Umbilical cord (tissue), 1 donor: ENCODE measurements at regions not wholly inside any gene's neighbourhood (a gene's known extent, or its start where the extent isn't known, plus 50 kb on each side); places are given as distances from the start of the nearest gene placed in this dataset.

ENCODE experiments used
- DNase-seq: peaks from one replicate; pipeline ENCODE4 v3.0.0-alpha.2; 2015; ENCODE audit warnings: low spot score

DNA sequence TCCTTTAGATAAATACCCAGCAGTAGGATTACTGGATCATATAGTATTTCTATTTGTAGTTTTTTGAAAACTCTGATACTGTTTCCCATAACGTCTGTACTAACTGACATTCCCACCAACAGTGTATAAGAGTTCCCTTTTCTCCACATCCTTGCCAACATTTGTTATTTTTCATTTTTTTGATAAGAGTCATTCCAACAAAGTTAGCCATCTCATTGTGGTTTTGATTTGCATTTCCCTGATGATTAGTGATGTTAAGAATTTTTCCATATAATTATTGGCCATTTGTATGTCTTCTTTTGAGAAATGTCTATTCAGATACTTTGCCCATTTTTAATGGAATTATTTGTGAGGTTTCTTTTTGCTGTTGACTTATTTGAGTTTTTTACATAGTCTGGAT, 486.0 kb downstream of the FLRT2 start:
- no peak for DNase-seq

- DNase-seq = no peak
Observed at GRCh38 chr14:86015511-86015910, 485.6 kb downstream of the FLRT2 start.

DNA sequence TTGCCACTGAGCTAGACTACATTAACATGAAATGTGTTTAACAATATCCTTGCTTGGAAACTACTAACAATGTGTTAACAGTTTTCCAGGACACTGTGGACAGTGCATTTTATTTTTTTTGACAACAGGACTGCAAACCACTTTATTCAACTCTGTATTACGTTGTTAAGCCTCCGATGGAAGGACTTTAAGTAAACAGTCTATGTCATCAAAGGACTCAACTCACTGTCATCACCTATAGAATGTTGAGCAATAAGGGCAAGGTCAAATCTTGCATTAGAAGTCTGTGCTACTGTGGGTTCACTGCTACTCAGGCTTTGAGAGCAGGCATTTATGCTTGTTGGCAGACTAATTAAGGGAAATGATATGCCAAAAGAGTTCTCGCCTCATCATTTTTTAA, 483.7 kb downstream of the FLRT2 start:
- no peak for DNase-seq

- DNase-seq = no peak
Observed at GRCh38 chr14:86012461-86012860, 482.5 kb downstream of the FLRT2 start.

DNA sequence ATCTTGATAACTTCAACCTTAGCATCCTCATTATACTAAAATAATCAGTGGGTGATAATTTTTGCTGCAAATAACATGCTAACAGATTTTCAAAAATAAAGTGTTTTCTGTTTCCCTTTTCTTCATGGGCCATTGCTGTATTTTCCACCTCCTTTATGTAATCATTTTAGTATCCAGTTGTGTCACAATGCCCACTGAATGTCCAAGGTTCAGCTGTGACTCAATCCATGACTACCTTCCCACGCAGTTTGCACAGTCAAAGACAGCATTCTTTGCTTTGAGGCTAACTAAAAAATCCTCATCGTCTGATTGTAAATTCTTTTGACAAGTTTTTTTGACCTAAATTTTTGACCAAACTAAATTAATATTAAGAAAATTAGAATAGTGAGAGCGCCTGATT, 474.1 kb downstream of the FLRT2 start:
- DNase-seq = no peak

GRCh38 chr14:85996551-85996950, 466.6 kb downstream of the FLRT2 start:
- no peak for DNase-seq

DNA sequence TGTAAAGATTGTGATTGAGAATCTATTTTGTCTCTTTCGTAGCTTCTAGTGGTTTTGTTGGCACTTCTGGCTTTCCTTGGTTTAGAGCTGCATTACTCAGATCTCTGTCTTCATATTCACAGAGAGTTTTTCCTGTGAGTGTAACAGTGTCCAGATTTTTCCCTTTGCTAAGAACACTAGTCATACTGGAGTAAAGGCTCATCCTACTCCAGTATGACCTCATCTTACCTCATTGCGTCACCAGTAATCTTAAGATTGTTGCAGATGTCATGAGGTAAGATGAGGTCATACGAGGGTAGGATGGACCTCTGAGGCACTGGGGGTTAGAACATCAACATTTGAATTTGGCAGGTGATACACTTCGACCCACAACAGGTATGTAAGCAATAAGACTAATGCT, 461.2 kb downstream of the FLRT2 start:
- DNase-seq = no peak

- no peak for DNase-seq
Observed at GRCh38 chr14:85987907-85988306, 458.0 kb downstream of the FLRT2 start.

GRCh38 chr14:85987292-85987691, 457.3 kb downstream of the FLRT2 start:
- no peak for DNase-seq

DNA sequence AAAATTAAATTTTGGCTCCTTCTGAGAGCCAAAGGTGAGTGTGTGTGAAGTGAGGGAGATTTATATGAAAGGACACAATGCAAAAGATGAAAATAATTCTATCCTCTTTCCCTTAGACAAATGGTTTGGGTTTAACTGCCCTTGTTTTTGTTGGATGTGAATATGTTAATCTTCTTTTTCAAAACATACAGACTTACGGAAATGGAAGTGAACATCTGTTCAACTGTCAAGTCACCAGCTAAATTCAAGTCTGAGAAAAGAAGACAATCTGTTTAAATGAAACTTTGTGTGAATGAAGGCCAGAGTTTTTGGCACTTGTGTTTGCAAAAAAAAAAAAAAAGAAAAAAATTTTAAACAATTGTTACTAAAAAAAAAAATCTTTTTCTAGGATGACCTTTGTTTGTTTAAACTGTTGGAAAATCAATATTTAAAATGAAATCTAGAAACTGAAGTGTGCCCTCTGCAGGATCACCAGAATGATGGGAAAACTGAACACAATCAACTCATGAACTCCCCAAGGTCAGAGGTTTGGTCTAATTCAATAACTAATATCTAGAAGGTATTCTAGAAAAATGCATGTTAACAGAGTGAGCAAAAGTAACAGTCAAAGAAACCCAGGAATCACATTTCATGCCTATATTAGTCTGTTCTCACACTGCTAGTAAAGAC, 448.8 kb downstream of the FLRT2 start:
- DNase-seq = no peak

DNA sequence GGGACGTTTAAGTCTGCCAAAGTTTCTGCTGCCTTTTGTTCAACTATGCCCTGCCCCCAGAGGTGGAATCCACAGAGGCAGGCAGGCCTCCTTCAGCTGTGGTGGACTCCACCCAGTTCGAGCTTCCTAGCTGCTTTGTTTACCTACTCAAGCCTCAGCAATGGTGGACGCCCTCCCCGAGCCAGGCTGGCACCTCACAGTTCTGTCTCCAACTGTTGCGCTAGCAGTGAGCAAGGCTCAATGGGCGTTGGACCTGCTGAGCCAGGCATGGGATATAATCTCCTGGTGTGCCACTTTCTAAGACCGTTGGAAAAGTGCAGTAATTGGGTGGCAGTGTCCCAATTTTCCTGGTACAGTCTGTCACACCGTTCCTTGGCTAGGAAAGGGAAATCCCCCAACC, 444.7 kb downstream of the FLRT2 start:
- no peak for DNase-seq

- no peak for DNase-seq
Observed at GRCh38 chr14:85963486-85963885, 433.5 kb downstream of the FLRT2 start.

DNA sequence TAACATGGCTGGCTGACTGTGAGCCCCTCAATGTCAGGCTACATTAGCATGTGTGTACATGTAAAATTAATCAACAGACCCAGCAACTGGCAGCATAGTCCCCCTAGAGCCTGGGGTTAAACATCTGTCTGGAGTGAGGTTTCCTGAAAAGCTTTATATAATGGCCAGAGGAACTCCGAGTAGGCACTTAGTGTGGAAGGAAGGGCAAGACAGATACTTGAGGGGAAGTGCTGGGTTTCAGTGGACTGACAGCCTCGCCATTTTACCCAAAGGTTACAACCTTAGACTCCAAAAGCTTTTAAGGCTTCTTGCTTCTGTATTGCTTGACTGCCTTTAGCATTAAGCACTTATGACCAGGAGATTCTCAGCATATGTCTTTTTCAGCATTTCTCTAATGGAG, 430.8 kb downstream of the FLRT2 start:
- DNase-seq = no peak

- DNase-seq = no peak
Observed at GRCh38 chr14:85959063-85959462, 429.1 kb downstream of the FLRT2 start.

GRCh38 chr14:85958069-85958468, 428.1 kb downstream of the FLRT2 start:
- no peak for DNase-seq

GRCh38 chr14:85953265-85953664, 423.3 kb downstream of the FLRT2 start:
- no peak for DNase-seq

DNA sequence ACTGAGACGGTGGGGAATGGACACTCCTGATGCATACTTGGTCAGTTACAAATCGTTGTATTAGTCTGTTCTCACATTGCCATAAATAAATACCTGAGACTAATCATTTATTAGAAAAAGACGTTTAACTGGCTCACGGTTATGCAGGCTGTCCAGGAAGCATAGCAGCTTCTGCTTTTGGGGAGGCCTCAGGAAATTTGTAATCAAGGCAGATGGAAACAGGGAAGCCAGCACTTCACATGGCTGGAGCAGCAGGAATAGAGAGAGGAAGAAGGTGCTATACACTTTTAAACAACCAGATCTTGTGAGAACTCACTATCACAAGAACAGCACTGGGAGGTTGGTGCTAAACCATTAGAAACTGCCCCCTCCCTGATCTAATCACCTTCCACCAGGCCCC, 418.2 kb downstream of the FLRT2 start:
- DNase-seq = no peak

- no peak for DNase-seq
Observed at GRCh38 chr14:85947461-85948139, 417.7 kb downstream of the FLRT2 start.

- DNase-seq = no peak
Observed at GRCh38 chr14:85943192-85943591, 413.2 kb downstream of the FLRT2 start.

DNA sequence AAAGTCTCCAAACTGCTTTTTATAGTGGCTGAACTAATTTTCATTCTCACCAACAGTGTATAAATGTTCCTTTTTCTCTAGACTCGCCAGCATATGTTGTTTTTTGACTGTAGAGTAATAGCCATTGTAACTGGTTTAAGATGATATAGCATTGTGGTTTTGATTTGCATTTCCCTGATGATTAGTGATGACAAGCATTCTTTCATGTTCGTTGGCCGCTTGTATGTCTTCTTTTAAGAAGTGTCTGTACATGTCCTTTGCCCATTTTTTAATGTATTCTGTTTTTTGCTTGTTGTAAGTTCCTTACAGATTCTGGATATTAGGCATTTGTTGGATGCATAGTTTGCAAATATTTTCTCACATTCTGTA, 404.9 kb downstream of the FLRT2 start:
- no peak for DNase-seq

DNA sequence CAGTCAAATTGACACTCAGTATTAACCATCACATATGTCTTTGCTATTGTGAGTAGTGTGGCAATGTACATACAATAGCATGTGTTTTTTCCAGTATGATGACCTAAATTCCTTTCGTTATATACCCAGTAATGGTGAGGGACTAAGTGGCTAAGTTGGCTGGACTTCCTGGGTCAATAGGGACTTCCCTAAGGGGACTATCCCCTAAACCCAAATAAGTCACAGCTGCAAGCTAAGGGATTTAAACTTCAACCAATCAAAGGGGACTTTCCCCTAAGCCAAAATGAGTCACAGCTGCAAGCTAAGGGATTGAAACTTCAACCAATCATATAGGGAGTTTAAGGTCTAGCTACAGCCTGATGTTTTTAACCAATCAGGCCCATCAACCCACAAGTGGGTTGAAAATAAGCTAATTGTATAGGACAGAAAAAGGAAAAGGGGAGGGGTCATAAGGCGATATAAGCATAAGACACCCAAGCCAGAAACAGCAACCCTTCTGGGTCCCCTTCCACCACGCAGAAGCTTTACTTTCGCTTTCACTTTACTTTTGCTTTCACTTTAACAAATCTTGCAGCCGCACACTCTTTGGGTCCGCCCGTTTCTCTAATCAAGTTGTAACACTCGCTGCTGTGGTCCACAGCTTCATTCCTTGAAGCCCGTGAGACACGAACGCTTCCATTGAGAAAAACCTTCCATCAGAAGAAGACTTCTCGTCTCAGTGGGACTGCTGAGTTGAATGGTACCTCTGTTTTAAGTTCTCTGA, 404.4 kb downstream of the FLRT2 start:
- DNase-seq = no peak

- no peak for DNase-seq
Observed at GRCh38 chr14:85921241-85921640, 391.3 kb downstream of the FLRT2 start.

DNA sequence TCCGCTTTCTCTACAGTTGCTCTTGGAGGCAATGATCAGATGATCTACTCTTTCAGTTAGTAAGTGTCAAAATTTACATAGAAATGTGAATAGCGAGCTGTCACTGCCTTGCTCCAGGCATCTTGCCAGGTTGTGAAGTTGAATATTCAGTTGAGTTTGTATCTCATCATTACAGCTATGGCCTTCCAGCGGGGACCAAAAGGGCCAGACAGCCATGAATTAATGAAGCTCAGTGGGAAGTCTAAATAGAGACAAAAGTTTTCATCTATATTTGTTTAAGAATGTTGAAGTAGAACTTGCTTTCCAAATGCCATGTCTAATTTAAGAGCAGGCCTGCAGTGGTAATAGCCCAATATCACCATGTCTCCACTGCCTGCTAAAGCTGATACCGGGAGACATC, 387.8 kb downstream of the FLRT2 start:
- no peak for DNase-seq
